A549 (cell line): ENCODE measurements at regions not wholly inside any gene's neighbourhood (a gene's known extent, or its start where the extent isn't known, plus 50 kb on each side); places are given as distances from the start of the nearest gene placed in this dataset.

Experiments used
- ATAC-seq, 2 experiments: fragments of 200-7000 bp in 1 of 2; fragments of >200 bp in 1 of 2; cut with Nextera tagmentation in 1 of 2; cut with Tn5 transposase in 1 of 2; 3 replicates each; pipeline versions ENCODE4 v1.8.0 to v1.9.1; 2018 to 2020; ENCODE audit warnings: mild to moderate bottlenecking in 1 of 2, moderate library complexity in 1 of 2
- CTCF ChIA-PET: fragments of 300-600 bp; sonication (Branson Sonifier 250); formaldehyde crosslinking; extraction: SDS; loops from one replicate; lab custom pipeline; 2021; ENCODE audit warnings: antibody characterized with exemption, inconsistent platforms; lab: Yijun Ruan, JAX
- POLR2A ChIA-PET: fragments of 350-600 bp; formaldehyde crosslinking; extraction: SDS; loops from one replicate; lab custom pipeline; 2021; ENCODE audit warnings: antibody characterized with exemption, inconsistent platforms; lab: Yijun Ruan, JAX
- DNase-seq, 2 experiments: peaks; one replicate each; pipeline versions ENCODE4 v3.0.0 to v3.0.0-alpha.2; 2011 to 2016; ENCODE audit warnings: low read depth in 1 of 2, low spot score in 1 of 2
- FAIRE-seq: peaks from 2 replicates; lab custom pipeline; 2011; peaks lifted over from hg19 to GRCh38; lab: Jason Lieb, UNC
- H3K27ac ChIP-seq, 2 experiments: fragments of >200 bp; sonication (Bioruptor Twin); formaldehyde crosslinking; 3 replicates each; pipeline ENCODE4 v1.5.1; 2016 to 2017
- H3K4me1 ChIP-seq: fragments of >200 bp; sonication (Bioruptor Twin); formaldehyde crosslinking; 3 replicates; pipeline ENCODE4 v1.6.1; 2016
- H3K4me2 ChIP-seq: fragments of >200 bp; sonication (Bioruptor Twin); formaldehyde crosslinking; 3 replicates; pipeline ENCODE4 v1.6.1; 2016
- H3K4me3 ChIP-seq: fragments of >200 bp; sonication (Bioruptor Twin); formaldehyde crosslinking; 3 replicates; pipeline ENCODE4 v1.5.1; 2016
- H3K9me3 ChIP-seq: fragments of >200 bp; sonication (Bioruptor Twin); formaldehyde crosslinking; 3 replicates; pipeline ENCODE4 v1.6.1; 2016
- BHLHE40 ChIP-seq: IDR thresholded peaks from 2 replicates; pipeline ENCODE4 v1.6.1; 2012; ENCODE audit warnings: low read depth, low read length, inconsistent platforms
- CEBPB ChIP-seq, 2 experiments: fragments of >200 bp in 1 of 2; sonication (Bioruptor Twin) in 1 of 2; formaldehyde crosslinking in 1 of 2; IDR thresholded peaks; 2 replicates each; pipeline ENCODE4 v1.6.1; 2012 to 2016
- E2F6 ChIP-seq: IDR thresholded peaks from 2 replicates; pipeline ENCODE4 v1.6.1; 2012; ENCODE audit warnings: low read depth, borderline replicate concordance
- ESRRA ChIP-seq: fragments of 150-350 bp; IDR thresholded peaks from 2 replicates; pipeline ENCODE4 v1.6.1; 2014; ENCODE audit warnings: mild to moderate bottlenecking, low read length, borderline replicate concordance
- FOSL2 ChIP-seq, 2 experiments: fragments of 450-650 bp in 1 of 2; fragments of >200 bp in 1 of 2; sonication (Bioruptor Twin) in 1 of 2; formaldehyde crosslinking; IDR thresholded peaks; 2 replicates each; pipeline versions ENCODE4 v1.5.0 to v1.6.1; 2016 to 2020; ENCODE audit warnings: mild to moderate bottlenecking in 1 of 2, moderate library complexity in 1 of 2
- FOXS1 ChIP-seq: fragments of 250-450 bp; sonication (Bioruptor Pico); IDR thresholded peaks from 2 replicates; pipeline ENCODE4 v1.5.0; 2020; ENCODE audit warnings: mild to moderate bottlenecking, moderate library complexity
- HEYL ChIP-seq: fragments of 250-450 bp; sonication (Bioruptor Pico); IDR thresholded peaks from 2 replicates; pipeline ENCODE4 v1.8.0; 2021; ENCODE audit warnings: mild to moderate bottlenecking, moderate library complexity
- HOXB13 ChIP-seq: fragments of 250-450 bp; sonication (Bioruptor Pico); IDR thresholded peaks from 2 replicates; pipeline ENCODE4 v1.5.0; 2020; ENCODE audit warnings: low read depth, mild to moderate bottlenecking, moderate library complexity
- JUN ChIP-seq, 2 experiments: fragments of >200 bp; sonication (Bioruptor Twin); formaldehyde crosslinking; IDR thresholded peaks; 2 replicates in 1 of 2; 3 replicates in 1 of 2; pipeline ENCODE4 v1.6.1; 2016 to 2017
- JUNB ChIP-seq: fragments of >200 bp; sonication (Bioruptor Twin); formaldehyde crosslinking; IDR thresholded peaks from 2 replicates; pipeline ENCODE4 v1.6.1; 2016
- KDM1A ChIP-seq: fragments of 200-600 bp; sonication (generic); IDR thresholded peaks from 2 replicates; pipeline ENCODE4 v1.6.1; 2016; ENCODE audit warnings: low read depth, mild to moderate bottlenecking
- MAZ ChIP-seq: fragments of 150-350 bp; IDR thresholded peaks from 2 replicates; pipeline ENCODE4 v1.6.1; 2014; ENCODE audit warnings: antibody characterized with exemption, low read depth, low read length, borderline replicate concordance
- NFE2L2 ChIP-seq: fragments of 150-350 bp; conservative IDR thresholded peaks from 2 replicates; pipeline ENCODE4 v1.6.1; 2014; ENCODE audit warnings: low read length
- PHF8 ChIP-seq: fragments of 200-600 bp; sonication (generic); IDR thresholded peaks from 2 replicates; pipeline ENCODE4 v1.6.1; 2016; ENCODE audit warnings: low read depth, mild to moderate bottlenecking, antibody characterized with exemption, moderate library complexity, borderline replicate concordance
- POLR2A ChIP-seq: IDR thresholded peaks from 2 replicates; pipeline ENCODE4 v1.6.1; 2012; ENCODE audit warnings: mild to moderate bottlenecking, low read length
- POLR2AphosphoS2 ChIP-seq: conservative IDR thresholded peaks from 2 replicates; pipeline ENCODE4 v1.6.1; 2012; ENCODE audit warnings: low read length, improper control_type of control experiment, inconsistent platforms
- SMC3 ChIP-seq: fragments of >200 bp; sonication (Bioruptor Twin); formaldehyde crosslinking; IDR thresholded peaks from 3 replicates; pipeline ENCODE4 v1.6.1; 2018; ENCODE audit warnings: inconsistent platforms
- ZC3H11A ChIP-seq: fragments of 450-650 bp; IDR thresholded peaks from 2 replicates; pipeline ENCODE4 v1.6.1; 2014; ENCODE audit warnings: antibody characterized with exemption, mild to moderate bottlenecking
- WGBS: methylation state at CpG from one replicate; pipeline ENCODE4 v1.1.6; 2017; ENCODE audit errors: missing lambda C conversion rate; 5-methylcytosine and 5-hydroxymethylcytosine counted together
- TF ChIP-seq, protein P1 (sequence below): fragments of 250-450 bp; sonication (Bioruptor Pico); IDR thresholded peaks from 2 replicates; pipeline ENCODE4 v1.5.0; 2020; ENCODE audit warnings: low read depth, mild to moderate bottlenecking, moderate library complexity
- TF ChIP-seq, protein P2 (sequence below): fragments of 200-600 bp; sonication (generic); IDR thresholded peaks from 2 replicates; pipeline ENCODE4 v1.6.1; 2016; ENCODE audit warnings: antibody characterized with exemption, mild to moderate bottlenecking, moderate library complexity
- TF ChIP-seq, protein P3 (sequence below): fragments of >200 bp; sonication (Bioruptor Twin); formaldehyde crosslinking; IDR thresholded peaks from 3 replicates; pipeline ENCODE4 v1.6.1; 2016
- TF ChIP-seq, protein P4 (sequence below): IDR thresholded peaks from 2 replicates; pipeline ENCODE4 v1.6.1; 2012
- TF ChIP-seq, protein P5 (sequence below): fragments of >200 bp; sonication (Bioruptor Twin); formaldehyde crosslinking; IDR thresholded peaks from 2 replicates; pipeline ENCODE4 v1.6.1; 2016
- TF ChIP-seq, protein P6 (sequence below): fragments of 450-650 bp; IDR thresholded peaks from 2 replicates; pipeline ENCODE4 v1.6.1; 2014; ENCODE audit warnings: antibody characterized with exemption

GRCh38 chr13:62431852-62432251 lies 1016.2 kb upstream of the PCDH20 start:
- H3K4me2 ChIP-seq, result no peak overlapping the region
- no peak for DNase-seq
- TF ChIP-seq E2F6 (no peak), JUNB (no peak), SMC3 (no peak), HOXB13 (no peak), KDM1A (no peak), PHF8 (no peak), ZC3H11A (no peak), BHLHE40 (no peak), POLR2A (no peak), POLR2AphosphoS2 (no peak)
- TF ChIP-seq, protein P1, sequence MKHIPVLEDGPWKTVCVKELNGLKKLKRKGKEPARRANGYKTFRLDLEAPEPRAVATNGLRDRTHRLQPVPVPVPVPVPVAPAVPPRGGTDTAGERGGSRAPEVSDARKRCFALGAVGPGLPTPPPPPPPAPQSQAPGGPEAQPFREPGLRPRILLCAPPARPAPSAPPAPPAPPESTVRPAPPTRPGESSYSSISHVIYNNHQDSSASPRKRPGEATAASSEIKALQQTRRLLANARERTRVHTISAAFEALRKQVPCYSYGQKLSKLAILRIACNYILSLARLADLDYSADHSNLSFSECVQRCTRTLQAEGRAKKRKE, result no peak
- TF ChIP-seq, protein P2, sequence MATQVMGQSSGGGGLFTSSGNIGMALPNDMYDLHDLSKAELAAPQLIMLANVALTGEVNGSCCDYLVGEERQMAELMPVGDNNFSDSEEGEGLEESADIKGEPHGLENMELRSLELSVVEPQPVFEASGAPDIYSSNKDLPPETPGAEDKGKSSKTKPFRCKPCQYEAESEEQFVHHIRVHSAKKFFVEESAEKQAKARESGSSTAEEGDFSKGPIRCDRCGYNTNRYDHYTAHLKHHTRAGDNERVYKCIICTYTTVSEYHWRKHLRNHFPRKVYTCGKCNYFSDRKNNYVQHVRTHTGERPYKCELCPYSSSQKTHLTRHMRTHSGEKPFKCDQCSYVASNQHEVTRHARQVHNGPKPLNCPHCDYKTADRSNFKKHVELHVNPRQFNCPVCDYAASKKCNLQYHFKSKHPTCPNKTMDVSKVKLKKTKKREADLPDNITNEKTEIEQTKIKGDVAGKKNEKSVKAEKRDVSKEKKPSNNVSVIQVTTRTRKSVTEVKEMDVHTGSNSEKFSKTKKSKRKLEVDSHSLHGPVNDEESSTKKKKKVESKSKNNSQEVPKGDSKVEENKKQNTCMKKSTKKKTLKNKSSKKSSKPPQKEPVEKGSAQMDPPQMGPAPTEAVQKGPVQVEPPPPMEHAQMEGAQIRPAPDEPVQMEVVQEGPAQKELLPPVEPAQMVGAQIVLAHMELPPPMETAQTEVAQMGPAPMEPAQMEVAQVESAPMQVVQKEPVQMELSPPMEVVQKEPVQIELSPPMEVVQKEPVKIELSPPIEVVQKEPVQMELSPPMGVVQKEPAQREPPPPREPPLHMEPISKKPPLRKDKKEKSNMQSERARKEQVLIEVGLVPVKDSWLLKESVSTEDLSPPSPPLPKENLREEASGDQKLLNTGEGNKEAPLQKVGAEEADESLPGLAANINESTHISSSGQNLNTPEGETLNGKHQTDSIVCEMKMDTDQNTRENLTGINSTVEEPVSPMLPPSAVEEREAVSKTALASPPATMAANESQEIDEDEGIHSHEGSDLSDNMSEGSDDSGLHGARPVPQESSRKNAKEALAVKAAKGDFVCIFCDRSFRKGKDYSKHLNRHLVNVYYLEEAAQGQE, result no peak
- TF ChIP-seq, protein P3, sequence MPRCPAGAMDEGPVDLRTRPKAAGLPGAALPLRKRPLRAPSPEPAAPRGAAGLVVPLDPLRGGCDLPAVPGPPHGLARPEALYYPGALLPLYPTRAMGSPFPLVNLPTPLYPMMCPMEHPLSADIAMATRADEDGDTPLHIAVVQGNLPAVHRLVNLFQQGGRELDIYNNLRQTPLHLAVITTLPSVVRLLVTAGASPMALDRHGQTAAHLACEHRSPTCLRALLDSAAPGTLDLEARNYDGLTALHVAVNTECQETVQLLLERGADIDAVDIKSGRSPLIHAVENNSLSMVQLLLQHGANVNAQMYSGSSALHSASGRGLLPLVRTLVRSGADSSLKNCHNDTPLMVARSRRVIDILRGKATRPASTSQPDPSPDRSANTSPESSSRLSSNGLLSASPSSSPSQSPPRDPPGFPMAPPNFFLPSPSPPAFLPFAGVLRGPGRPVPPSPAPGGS, result no peak
- H3K4me1 ChIP-seq, result no peaks in the 10 kb centered on the region
- ChIA-PET POLR2A (no interaction called here), CTCF (no interaction called here)
- no peak overlapping the region for H3K27ac ChIP-seq
- FAIRE-seq, result no peak
- no peak overlapping the region for H3K4me3 ChIP-seq
- no peak for ATAC-seq
- no peaks in the 10 kb centered on the region for H3K9me3 ChIP-seq

- H3K4me3 ChIP-seq, result no peak overlapping the region
- no peak for ATAC-seq
- CTCF ChIA-PET, result no interaction called here
- TF ChIP-seq, protein P2, result no peak
- TF ChIP-seq JUN (IDR thresholded peaks at IDR 0.05) (no peak), NFE2L2 (no peak), MAZ (no peak), FOXS1 (no peak), KDM1A (no peak), JUNB (no peak), FOSL2 (IDR thresholded peaks at IDR 0.05) (no peak), FOSL2 (CRISPR knock-in tag; IDR thresholded peaks at IDR 0.05) (no peak), CEBPB (IDR thresholded peaks at IDR 0.05) (no peak), HEYL (no peak), ESRRA (no peak), POLR2AphosphoS2 (no peak), POLR2A (no peak)
- TF ChIP-seq, protein P4, sequence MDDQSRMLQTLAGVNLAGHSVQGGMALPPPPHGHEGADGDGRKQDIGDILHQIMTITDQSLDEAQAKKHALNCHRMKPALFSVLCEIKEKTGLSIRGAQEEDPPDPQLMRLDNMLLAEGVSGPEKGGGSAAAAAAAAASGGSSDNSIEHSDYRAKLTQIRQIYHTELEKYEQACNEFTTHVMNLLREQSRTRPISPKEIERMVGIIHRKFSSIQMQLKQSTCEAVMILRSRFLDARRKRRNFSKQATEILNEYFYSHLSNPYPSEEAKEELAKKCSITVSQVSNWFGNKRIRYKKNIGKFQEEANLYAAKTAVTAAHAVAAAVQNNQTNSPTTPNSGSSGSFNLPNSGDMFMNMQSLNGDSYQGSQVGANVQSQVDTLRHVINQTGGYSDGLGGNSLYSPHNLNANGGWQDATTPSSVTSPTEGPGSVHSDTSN, result no peak
- TF ChIP-seq, protein P5, sequence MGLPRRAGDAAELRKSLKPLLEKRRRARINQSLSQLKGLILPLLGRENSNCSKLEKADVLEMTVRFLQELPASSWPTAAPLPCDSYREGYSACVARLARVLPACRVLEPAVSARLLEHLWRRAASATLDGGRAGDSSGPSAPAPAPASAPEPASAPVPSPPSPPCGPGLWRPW, result no peak
- TF ChIP-seq, protein P6, sequence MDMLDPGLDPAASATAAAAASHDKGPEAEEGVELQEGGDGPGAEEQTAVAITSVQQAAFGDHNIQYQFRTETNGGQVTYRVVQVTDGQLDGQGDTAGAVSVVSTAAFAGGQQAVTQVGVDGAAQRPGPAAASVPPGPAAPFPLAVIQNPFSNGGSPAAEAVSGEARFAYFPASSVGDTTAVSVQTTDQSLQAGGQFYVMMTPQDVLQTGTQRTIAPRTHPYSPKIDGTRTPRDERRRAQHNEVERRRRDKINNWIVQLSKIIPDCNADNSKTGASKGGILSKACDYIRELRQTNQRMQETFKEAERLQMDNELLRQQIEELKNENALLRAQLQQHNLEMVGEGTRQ, result no peak
- TF ChIP-seq, protein P3, result no peak
- TF ChIP-seq, all 56 proteins: peak for 0
- no peaks in the 10 kb centered on the region for H3K9me3 ChIP-seq
- no peaks in the 10 kb centered on the region for H3K4me1 ChIP-seq
- H3K4me2 ChIP-seq, result no peak overlapping the region
- no peak for FAIRE-seq
- POLR2A ChIA-PET, result no interaction called here
- H3K27ac ChIP-seq, result no peak overlapping the region
- no peak for DNase-seq
- WGBS, result 18% methylated on average over 3 of the region's 3 CpGs
Measured at GRCh38 chr13:62418872-62419271, 1003.2 kb upstream of the PCDH20 start.
